HCT116 (cell line): ENCODE measurements at regions not wholly inside any gene's neighbourhood (a gene's known extent, or its start where the extent isn't known, plus 50 kb on each side); places are given as distances from the start of the nearest gene placed in this dataset.
A peak's percentile ranks its signal among the peaks of the same experiment; 100 is the strongest.

Experiments used
- ATAC-seq: fragments of 200-7000 bp; cut with Tn5 transposase; 2 replicates; pipeline ENCODE4 v1.9.1; 2020; ENCODE audit warnings: mild to moderate bottlenecking, moderate library complexity
- BruUV-seq: library from RNA; stranded (reverse); fragments of 400-500 nt; replicated peaks from 2 replicates; lab custom pipeline; 2021; lab: Mats Ljungman, UMichigan
- CTCF ChIA-PET: fragments of 300-600 bp; sonication (Branson Sonifier 250); formaldehyde crosslinking; loops from one replicate; lab custom pipeline; 2021; ENCODE audit warnings: antibody characterized with exemption; lab: Charles Lee
- POLR2A ChIA-PET: fragments of 300-600, 350-600 bp; sonication (Branson Sonifier 250); formaldehyde crosslinking; loops from one replicate; lab custom pipeline; 2021; ENCODE audit warnings: antibody characterized with exemption; lab: Charles Lee
- RAD21 ChIA-PET, 2 experiments: fragments of 300-600 bp; sonication (Branson Sonifier 250); formaldehyde crosslinking; loops; one replicate each; lab custom pipeline; 2023; ENCODE audit warnings: low total read pairs in 2 of 2; ENCODE audit not compliant: uncharacterized antibody in 2 of 2, unreplicated experiment in 2 of 2, low non-redundant PET in 1 of 2; lab: Charles Lee
- DNase-seq: peaks from one replicate; pipeline ENCODE4 v3.0.0-alpha.2; 2010; ENCODE audit warnings: low read depth, low spot score
- H2AFZ ChIP-seq: fragments of 200-600 bp; shearing (Covaris generic), sonication (generic); 2 replicates; pipeline ENCODE4 v1.6.1; 2017; ENCODE audit warnings: low read depth, mixed run types, mixed read lengths, antibody characterized with exemption, low read length; ENCODE audit not compliant: poor library complexity, severe bottlenecking
- H3K27ac ChIP-seq: 2 replicates; pipeline ENCODE4 v1.5.1; 2012; ENCODE audit warnings: low read depth, low read length
- H3K27me3 ChIP-seq: fragments of 200-600 bp; sonication (generic); 2 replicates; pipeline ENCODE4 v1.6.1; 2016; ENCODE audit warnings: mixed run types, low read length, mixed read lengths; ENCODE audit not compliant: insufficient read depth
- H3K36me3 ChIP-seq, 2 experiments: fragments of 200-500 bp in 1 of 2; fragments of 200-600 bp in 1 of 2; sonication (Bioruptor generic) in 1 of 2; sonication (generic) in 1 of 2; 2 replicates each; pipeline versions ENCODE4 v1.5.1 to v1.6.1; 2014 to 2016; ENCODE audit warnings: low read length in 2 of 2, inconsistent platforms in 1 of 2, mixed read lengths in 1 of 2, mixed run types in 1 of 2; ENCODE audit not compliant: insufficient read depth in 2 of 2, control insufficient read depth in 1 of 2
- H3K4me1 ChIP-seq, 2 experiments: fragments of 200-600 bp in 1 of 2; sonication (generic) in 1 of 2; 2 replicates each; pipeline versions ENCODE4 v1.5.1 to v1.6.1; 2012 to 2017; ENCODE audit warnings: low read length in 2 of 2, inconsistent platforms in 1 of 2, mild to moderate bottlenecking in 1 of 2, mixed read lengths in 1 of 2, mixed run types in 1 of 2, moderate library complexity in 1 of 2; ENCODE audit not compliant: insufficient read depth in 2 of 2, control insufficient read depth in 1 of 2
- H3K4me2 ChIP-seq: fragments of 200-600 bp; sonication (generic); 2 replicates; pipeline ENCODE4 v1.6.1; 2017; ENCODE audit warnings: mixed run types, low read length, mixed read lengths
- H3K4me3 ChIP-seq, 2 experiments: fragments of 200-600 bp in 1 of 2; sonication (generic) in 1 of 2; replicated peaks in 1 of 2; 2 replicates each; pipeline ENCODE4 v1.5.1; 2011 to 2016; ENCODE audit warnings: low read length in 2 of 2, control low read depth in 1 of 2, low read depth in 1 of 2, mild to moderate bottlenecking in 1 of 2, mixed read lengths in 1 of 2, mixed run types in 1 of 2
- H3K79me2 ChIP-seq: fragments of 200-600 bp; sonication (generic); 2 replicates; pipeline ENCODE4 v1.6.1; 2017; ENCODE audit warnings: mild to moderate bottlenecking, mixed run types, low read length, moderate library complexity, mixed read lengths; ENCODE audit not compliant: insufficient read depth
- H3K9ac ChIP-seq: fragments of 200-600 bp; sonication (generic); 2 replicates; pipeline ENCODE4 v1.6.1; 2016; ENCODE audit warnings: low read length, mixed read lengths
- H3K9me2 ChIP-seq: fragments of 200-600 bp; sonication (generic), shearing (Covaris generic); 2 replicates; pipeline ENCODE4 v1.6.1; 2017; ENCODE audit warnings: mixed run types, mild to moderate bottlenecking, moderate library complexity; ENCODE audit not compliant: insufficient read depth
- H3K9me3 ChIP-seq, 2 experiments: fragments of 200-500 bp in 1 of 2; fragments of 200-600 bp in 1 of 2; sonication (Bioruptor generic) in 1 of 2; sonication (generic) in 1 of 2; 2 replicates each; pipeline ENCODE4 v1.6.1; 2014 to 2017; ENCODE audit warnings: low read length in 2 of 2, mixed read lengths in 2 of 2, inconsistent platforms in 1 of 2, low read depth in 1 of 2, mild to moderate bottlenecking in 1 of 2, mixed run types in 1 of 2, moderate library complexity in 1 of 2; ENCODE audit not compliant: control insufficient read depth in 1 of 2, insufficient read depth in 1 of 2
- H4K20me1 ChIP-seq: fragments of 200-600 bp; sonication (generic), shearing (Covaris generic); 2 replicates; pipeline ENCODE4 v1.6.1; 2017; ENCODE audit warnings: mixed run types, mild to moderate bottlenecking, moderate library complexity; ENCODE audit not compliant: insufficient read depth
- CEBPB ChIP-seq: IDR thresholded peaks from 2 replicates; pipeline ENCODE4 v1.6.1; 2012; ENCODE audit warnings: low read depth
- CTCF ChIP-seq, 3 experiments: fragments of 200-600 bp in 1 of 3; sonication (generic) in 1 of 3; IDR thresholded peaks in 2 of 3; conservative IDR thresholded peaks in 1 of 3; 2 replicates each; pipeline ENCODE4 v1.5.1; 2012 to 2017; ENCODE audit warnings: low read depth in 2 of 3, low read length in 2 of 3, antibody characterized with exemption in 1 of 3, borderline replicate concordance in 1 of 3, control low read depth in 1 of 3, mild to moderate bottlenecking in 1 of 3, mixed read lengths in 1 of 3, mixed run types in 1 of 3, moderate library complexity in 1 of 3; ENCODE audit not compliant: insufficient read depth in 1 of 3
- EGR1 ChIP-seq: IDR thresholded peaks from 2 replicates; pipeline ENCODE4 v1.6.1; 2012; ENCODE audit warnings: low read depth
- ELF1 ChIP-seq: IDR thresholded peaks from 2 replicates; pipeline ENCODE4 v1.6.1; 2012; ENCODE audit warnings: low read depth, borderline replicate concordance
- EZH2 ChIP-seq: fragments of 200-600 bp; sonication (generic); IDR thresholded peaks from 2 replicates; pipeline ENCODE4 v1.6.1; 2017; ENCODE audit warnings: antibody characterized with exemption, mixed run types
- JUND ChIP-seq: IDR thresholded peaks from 2 replicates; pipeline ENCODE4 v1.6.1; 2012
- POLR2AphosphoS5 ChIP-seq: IDR thresholded peaks from 2 replicates; pipeline ENCODE4 v1.6.1; 2011; ENCODE audit warnings: mild to moderate bottlenecking, low read depth, low read length, moderate library complexity
- SIN3A ChIP-seq: IDR thresholded peaks from 2 replicates; pipeline ENCODE4 v1.6.1; 2012; ENCODE audit warnings: low read depth
- TCF7L2 ChIP-seq: IDR thresholded peaks from 2 replicates; pipeline ENCODE4 v1.7.0; 2011; ENCODE audit warnings: borderline replicate concordance, inconsistent platforms; ENCODE audit not compliant: insufficient read depth, insufficient read length; ENCODE audit errors: extremely low read depth
- ZFX ChIP-seq: fragments of 450-650 bp; IDR thresholded peaks from 2 replicates; pipeline ENCODE4 v1.6.1; 2017
- intact Hi-C: fragments of 100-400 bp; cut with micrococcal nuclease; formaldehyde crosslinking; loops from 2 replicates; pipeline ENCODE4 v1.10.0; 2022

DNA sequence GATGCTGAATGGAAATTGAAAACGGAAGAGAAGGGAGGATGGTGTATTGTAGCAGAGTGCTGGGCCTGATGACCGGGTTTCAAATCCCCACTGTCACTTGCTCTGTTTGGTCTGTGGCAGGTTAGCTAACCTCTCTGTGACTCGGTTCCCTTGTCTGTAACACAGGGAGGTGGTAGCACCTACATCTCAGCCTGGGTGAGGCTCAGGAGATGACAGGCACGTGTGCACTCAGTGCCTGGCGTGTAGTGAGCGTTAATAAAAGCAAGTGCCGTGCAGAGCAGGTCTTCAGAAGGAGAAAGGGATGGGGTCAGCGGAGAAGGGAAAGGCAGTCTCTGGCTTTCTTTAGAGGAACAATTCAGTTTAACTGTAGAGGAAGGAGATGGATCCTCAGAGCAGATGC, 125.5 kb upstream of the SMIM21 start:
- ChIA-PET RAD21 (no interaction called here), POLR2A (no interaction called here), CTCF (no interaction called here)
- H3K9ac ChIP-seq: no peak overlapping the region
- ATAC-seq: no peak
- no peak for DNase-seq
- no peak overlapping the region for H3K27ac ChIP-seq
- TF ChIP-seq ELF1 (no peak), SIN3A (no peak), EGR1 (no peak), CTCF (IDR thresholded peaks at IDR 0.05 in 2 of 3, conservative IDR thresholded peaks at IDR 0.05 in 1 of 3; ENCODE audit: borderline replicate concordance in 1 of 3, insufficient read depth in 1 of 3, low read depth in 2 of 3, low read length in 2 of 3) (no peak), EZH2 (no peak), ZFX (no peak)
- no peaks in the 10 kb centered on the region for H3K9me2 ChIP-seq
- no peaks in the 10 kb centered on the region for H3K36me3 ChIP-seq
- no peaks in the 10 kb centered on the region for H4K20me1 ChIP-seq
- peaks cover 0 to 20% of the 10 kb centered on the region in 2 experiments; a peak in 2 of 4 replicates for H3K4me1 ChIP-seq
- intact Hi-C loops: no loop called here
- no peaks in the 10 kb centered on the region for H3K9me3 ChIP-seq
- H3K4me3 ChIP-seq: no peak overlapping the region
- no peaks in the 10 kb centered on the region for H3K79me2 ChIP-seq
- H3K4me2 ChIP-seq: no peak overlapping the region
- H3K27me3 ChIP-seq: no peaks in the 10 kb centered on the region
- H2AFZ ChIP-seq: no peak overlapping the region
- BruUV-seq: no TSS peak

DNA sequence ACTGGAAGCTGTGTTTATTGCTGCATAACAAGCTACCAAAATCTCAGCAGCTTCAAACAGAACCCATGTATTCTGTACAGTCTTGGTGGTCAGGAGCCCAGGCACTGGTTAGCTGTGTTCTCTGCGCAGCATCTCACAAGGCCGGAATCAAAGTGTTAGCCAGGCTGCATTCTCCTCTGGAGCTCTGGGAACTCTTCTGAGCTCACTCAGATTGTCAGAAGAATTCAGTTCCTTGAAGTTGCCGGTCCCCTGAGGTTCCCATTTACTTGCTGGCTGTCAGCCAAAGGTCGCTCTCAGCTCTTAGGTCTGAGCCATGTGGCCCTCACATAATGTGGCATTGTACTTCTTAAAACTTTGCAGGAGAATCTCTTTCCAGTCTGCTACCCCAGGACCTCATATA, 123.6 kb upstream of the SMIM21 start:
- ATAC-seq (peak; percentile 14; the same call in 1 of the 2 replicates), DNase-seq (no peak)
- no peak overlapping the region for H3K27ac ChIP-seq
- H3K9me2 ChIP-seq: no peaks in the 10 kb centered on the region
- no peaks in the 10 kb centered on the region for H4K20me1 ChIP-seq
- no peak overlapping the region for H3K4me2 ChIP-seq
- BruUV-seq: no TSS peak
- TF ChIP-seq CEBPB (no peak), POLR2AphosphoS5 (no peak), TCF7L2 (peak; percentile 34), EZH2 (no peak), JUND (no peak)
- H3K9ac ChIP-seq: no peak overlapping the region
- RAD21 ChIA-PET: no interaction called here
- no peaks in the 10 kb centered on the region for H3K27me3 ChIP-seq
- intact Hi-C loops: no loop called here
- H3K4me3 ChIP-seq: no peak overlapping the region
- H3K4me1 ChIP-seq: peaks cover 0 to 20% of the 10 kb centered on the region in 2 experiments; a peak in 2 of 4 replicates
- H3K36me3 ChIP-seq: no peaks in the 10 kb centered on the region
- CTCF ChIA-PET: no interaction called here
- POLR2A ChIA-PET: no interaction called here
- no peak overlapping the region for H2AFZ ChIP-seq
- H3K79me2 ChIP-seq: no peaks in the 10 kb centered on the region
- no peaks in the 10 kb centered on the region for H3K9me3 ChIP-seq
